Fibroblast of lung (primary cell): ENCODE measurements at regions not wholly inside any gene's neighbourhood (a gene's known extent, or its start where the extent isn't known, plus 50 kb on each side); places are given as distances from the start of the nearest gene placed in this dataset.

ENCODE experiments used
- EZH2 ChIP-seq: IDR thresholded peaks from 2 replicates; pipeline ENCODE4 v1.5.1; 2012; ENCODE audit warnings: low read length, control low read depth, mild to moderate bottlenecking; ENCODE audit errors: missing control alignments
- TF ChIP-seq, protein P1 (sequence below), 2 donors: IDR thresholded peaks in 1 of 2; conservative IDR thresholded peaks in 1 of 2; 1 replicate in 1 of 2; 2 replicates in 1 of 2; pipeline ENCODE4 v1.5.1; 2011 to 2012; ENCODE audit warnings: low read length in 2 of 2, control low read depth in 1 of 2, inconsistent platforms in 1 of 2, low read depth in 1 of 2, mild to moderate bottlenecking in 1 of 2

DNA sequence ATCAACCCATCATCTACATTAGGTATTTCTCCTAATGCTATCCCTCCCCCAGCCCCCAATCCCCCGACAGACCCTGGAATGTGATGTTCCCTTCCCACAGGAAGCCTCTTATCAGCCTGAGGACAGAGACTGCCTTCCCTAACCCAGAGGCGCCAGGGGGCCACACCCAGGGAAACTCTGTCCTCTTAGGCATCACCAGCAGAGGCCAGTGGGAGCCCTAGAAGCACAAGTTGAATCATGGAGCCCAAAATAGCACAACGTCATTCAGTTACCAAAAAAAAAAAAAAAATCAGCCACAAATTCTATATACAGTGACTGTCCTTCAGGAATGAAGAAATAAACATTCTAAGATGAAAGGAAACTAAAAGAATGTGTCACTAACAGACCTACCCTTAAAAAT lies 625.7 kb downstream of the TFAP2A start:
- TF ChIP-seq, protein P1, sequence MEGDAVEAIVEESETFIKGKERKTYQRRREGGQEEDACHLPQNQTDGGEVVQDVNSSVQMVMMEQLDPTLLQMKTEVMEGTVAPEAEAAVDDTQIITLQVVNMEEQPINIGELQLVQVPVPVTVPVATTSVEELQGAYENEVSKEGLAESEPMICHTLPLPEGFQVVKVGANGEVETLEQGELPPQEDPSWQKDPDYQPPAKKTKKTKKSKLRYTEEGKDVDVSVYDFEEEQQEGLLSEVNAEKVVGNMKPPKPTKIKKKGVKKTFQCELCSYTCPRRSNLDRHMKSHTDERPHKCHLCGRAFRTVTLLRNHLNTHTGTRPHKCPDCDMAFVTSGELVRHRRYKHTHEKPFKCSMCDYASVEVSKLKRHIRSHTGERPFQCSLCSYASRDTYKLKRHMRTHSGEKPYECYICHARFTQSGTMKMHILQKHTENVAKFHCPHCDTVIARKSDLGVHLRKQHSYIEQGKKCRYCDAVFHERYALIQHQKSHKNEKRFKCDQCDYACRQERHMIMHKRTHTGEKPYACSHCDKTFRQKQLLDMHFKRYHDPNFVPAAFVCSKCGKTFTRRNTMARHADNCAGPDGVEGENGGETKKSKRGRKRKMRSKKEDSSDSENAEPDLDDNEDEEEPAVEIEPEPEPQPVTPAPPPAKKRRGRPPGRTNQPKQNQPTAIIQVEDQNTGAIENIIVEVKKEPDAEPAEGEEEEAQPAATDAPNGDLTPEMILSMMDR (conservative IDR thresholded peaks at IDR 0.05 in 1 of 2, IDR thresholded peaks at IDR 0.05 in 1 of 2; ENCODE audit: low read depth in 1 of 2, low read length in 2 of 2) = no peak
- no peak for TF ChIP-seq EZH2
